Lower leg skin (tissue), 3 donors: ENCODE measurements at regions not wholly inside any gene's neighbourhood (a gene's known extent, or its start where the extent isn't known, plus 50 kb on each side); places are given as distances from the start of the nearest gene placed in this dataset.

Source experiments
- POLR2A ChIP-seq, 2 donors: fragments of 450-650 bp; IDR thresholded peaks; one replicate each; pipeline ENCODE4 v1.6.1; 2016 to 2017; ENCODE audit warnings: antibody characterized with exemption in 2 of 2, mild to moderate bottlenecking in 1 of 2, moderate library complexity in 1 of 2
- TF ChIP-seq, protein P1 (sequence below), 3 donors: fragments of 450-650 bp; IDR thresholded peaks; one replicate each; pipeline ENCODE4 v1.5.1; 2016; ENCODE audit warnings: antibody characterized with exemption in 3 of 3, mild to moderate bottlenecking in 3 of 3, moderate library complexity in 2 of 3

DNA sequence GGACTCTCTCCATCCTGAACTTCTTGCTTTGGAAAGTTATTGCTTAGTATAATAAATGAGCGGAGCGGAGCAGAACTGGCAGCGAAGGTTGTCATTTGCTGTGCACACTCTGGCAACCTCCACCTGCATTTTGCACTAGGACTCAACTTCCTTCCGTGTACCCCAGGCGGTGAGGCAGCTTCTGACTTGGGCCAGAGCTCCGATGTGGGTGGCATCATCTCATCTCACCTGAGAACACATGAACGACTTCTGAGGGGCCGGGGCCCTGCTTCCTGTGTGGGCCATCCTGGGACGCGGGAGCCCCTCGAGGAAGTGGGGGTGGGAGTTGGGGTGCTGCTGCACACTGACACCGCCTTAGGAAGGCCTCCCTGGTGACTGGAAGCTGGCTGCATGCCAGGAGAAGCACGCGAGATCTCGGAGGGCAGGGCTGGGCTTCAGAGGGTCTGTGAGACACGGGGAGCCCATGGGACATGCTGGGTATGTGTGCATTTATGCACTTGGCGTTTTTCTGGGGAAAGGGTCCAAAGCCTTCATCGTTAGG, 56.5 kb upstream of the COL5A1 start:
- TF ChIP-seq, protein P1, sequence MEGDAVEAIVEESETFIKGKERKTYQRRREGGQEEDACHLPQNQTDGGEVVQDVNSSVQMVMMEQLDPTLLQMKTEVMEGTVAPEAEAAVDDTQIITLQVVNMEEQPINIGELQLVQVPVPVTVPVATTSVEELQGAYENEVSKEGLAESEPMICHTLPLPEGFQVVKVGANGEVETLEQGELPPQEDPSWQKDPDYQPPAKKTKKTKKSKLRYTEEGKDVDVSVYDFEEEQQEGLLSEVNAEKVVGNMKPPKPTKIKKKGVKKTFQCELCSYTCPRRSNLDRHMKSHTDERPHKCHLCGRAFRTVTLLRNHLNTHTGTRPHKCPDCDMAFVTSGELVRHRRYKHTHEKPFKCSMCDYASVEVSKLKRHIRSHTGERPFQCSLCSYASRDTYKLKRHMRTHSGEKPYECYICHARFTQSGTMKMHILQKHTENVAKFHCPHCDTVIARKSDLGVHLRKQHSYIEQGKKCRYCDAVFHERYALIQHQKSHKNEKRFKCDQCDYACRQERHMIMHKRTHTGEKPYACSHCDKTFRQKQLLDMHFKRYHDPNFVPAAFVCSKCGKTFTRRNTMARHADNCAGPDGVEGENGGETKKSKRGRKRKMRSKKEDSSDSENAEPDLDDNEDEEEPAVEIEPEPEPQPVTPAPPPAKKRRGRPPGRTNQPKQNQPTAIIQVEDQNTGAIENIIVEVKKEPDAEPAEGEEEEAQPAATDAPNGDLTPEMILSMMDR (IDR thresholded peaks at IDR 0.05): no peak
- no peak for TF ChIP-seq POLR2A (IDR thresholded peaks at IDR 0.05)
